GM12892 (cell line): ENCODE measurements at regions not wholly inside any gene's neighbourhood (a gene's known extent, or its start where the extent isn't known, plus 50 kb on each side); places are given as distances from the start of the nearest gene placed in this dataset.

Experiments used
- POLR2A ChIP-seq: IDR thresholded peaks from 2 replicates; pipeline ENCODE4 v1.6.1; 2011; ENCODE audit warnings: low read depth, low read length, control low read depth
- POLR2AphosphoS5 ChIP-seq: IDR thresholded peaks from 2 replicates; pipeline ENCODE4 v1.6.1; 2011; ENCODE audit warnings: low read depth, low read length, control low read depth
- TAF1 ChIP-seq: IDR thresholded peaks from 2 replicates; pipeline ENCODE4 v1.6.1; 2011; ENCODE audit warnings: low read depth, mild to moderate bottlenecking, control low read depth, low read length, borderline replicate concordance

DNA sequence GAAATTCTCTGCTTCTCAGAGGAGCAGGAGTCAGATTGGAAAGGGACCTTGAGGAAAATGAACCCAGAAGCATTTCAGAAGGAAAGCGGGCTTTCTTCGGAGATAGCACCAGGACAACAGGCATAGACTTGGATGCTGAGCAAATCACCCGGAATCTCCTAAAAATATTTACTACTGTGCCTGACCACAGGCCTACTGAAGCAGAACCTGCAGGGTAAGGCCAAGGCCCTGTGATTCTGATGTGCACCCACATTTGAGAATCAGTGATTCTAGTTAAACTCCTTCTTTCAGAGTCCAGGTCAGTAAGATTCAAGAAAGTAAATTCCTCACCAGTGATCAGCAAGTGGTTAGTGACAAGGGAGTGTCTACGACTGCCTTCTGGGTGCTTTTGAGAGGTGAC is 307.3 kb upstream of the DUSP10 start:
- no peak for TF ChIP-seq POLR2A
- no peak for TF ChIP-seq TAF1
- no peak for TF ChIP-seq POLR2AphosphoS5
